Neural crest cell (in vitro differentiated cells): ENCODE measurements at regions not wholly inside any gene's neighbourhood (a gene's known extent, or its start where the extent isn't known, plus 50 kb on each side); places are given as distances from the start of the nearest gene placed in this dataset.

ENCODE experiments used
- DNase-seq: peaks from one replicate; pipeline ENCODE4 v3.0.0; 2021; ENCODE audit warnings: low read depth, mixed read lengths, low spot score
- H3K27ac Mint-ChIP-seq: one replicate; pipeline ENCODE4 v1.8.0; 2021; ENCODE audit warnings: mild to moderate bottlenecking, mixed read lengths; ENCODE audit not compliant: unreplicated experiment
- H3K27me3 Mint-ChIP-seq: 2 replicates; pipeline ENCODE4 v1.8.0; 2021; ENCODE audit warnings: low read depth, mild to moderate bottlenecking, mixed read lengths
- H3K36me3 Mint-ChIP-seq: 2 replicates; pipeline ENCODE4 v1.8.0; 2021; ENCODE audit warnings: low read depth, mild to moderate bottlenecking, mixed read lengths
- H3K4me1 Mint-ChIP-seq: 2 replicates; pipeline ENCODE4 v1.8.0; 2021; ENCODE audit warnings: mixed read lengths
- H3K4me3 Mint-ChIP-seq: one replicate; pipeline ENCODE4 v1.8.0; 2021; ENCODE audit warnings: mild to moderate bottlenecking, mixed read lengths
- H3K9me3 Mint-ChIP-seq: 2 replicates; pipeline ENCODE4 v1.8.0; 2021; ENCODE audit warnings: mixed read lengths
- CTCF ChIP-seq: fragments of 200-600 bp; sonication (generic); conservative IDR thresholded peaks from 2 replicates; pipeline ENCODE4 v1.5.0; 2021; ENCODE audit warnings: antibody characterized with exemption, mild to moderate bottlenecking

GRCh38 chr6:87827346-87827745 lies 125.3 kb upstream of the AKIRIN2 start:
- DNase-seq, result no peak
- no peak overlapping the region for H3K27ac Mint-ChIP-seq
- H3K4me1 Mint-ChIP-seq, result peaks cover 3% of the 10 kb centered on the region
- no peak for TF ChIP-seq CTCF
- H3K4me3 Mint-ChIP-seq, result no peak overlapping the region
- no peaks in the 10 kb centered on the region for H3K27me3 Mint-ChIP-seq
- H3K9me3 Mint-ChIP-seq, result no peaks in the 10 kb centered on the region
- H3K36me3 Mint-ChIP-seq, result no peaks in the 10 kb centered on the region

- H3K4me1 Mint-ChIP-seq, result no peaks in the 10 kb centered on the region
- no peak for TF ChIP-seq CTCF
- H3K27ac Mint-ChIP-seq, result no peak overlapping the region
- no peak overlapping the region for H3K4me3 Mint-ChIP-seq
- no peaks in the 10 kb centered on the region for H3K27me3 Mint-ChIP-seq
- no peaks in the 10 kb centered on the region for H3K36me3 Mint-ChIP-seq
- no peaks in the 10 kb centered on the region for H3K9me3 Mint-ChIP-seq
- DNase-seq, result no peak
These were observed 124.4 kb upstream of the AKIRIN2 start for GRCh38 chr6:87826424-87826823.

GRCh38 chr6:87825821-87826221 lies 123.8 kb upstream of the AKIRIN2 start:
- Mint-ChIP-seq H3K36me3 (no peaks in the 10 kb centered on the region), H3K27ac (no peak overlapping the region), H3K4me3 (no peak overlapping the region), H3K9me3 (no peaks in the 10 kb centered on the region), H3K27me3 (no peaks in the 10 kb centered on the region), H3K4me1 (no peaks in the 10 kb centered on the region)
- no peak for DNase-seq
- no peak for TF ChIP-seq CTCF

GRCh38 chr6:87824958-87825491 lies 123.0 kb upstream of the AKIRIN2 start:
- no peak overlapping the region for H3K4me3 Mint-ChIP-seq
- no peaks in the 10 kb centered on the region for H3K4me1 Mint-ChIP-seq
- H3K27ac Mint-ChIP-seq, result no peak overlapping the region
- DNase-seq, result no peak
- peaks cover 2% of the 10 kb centered on the region for H3K9me3 Mint-ChIP-seq
- TF ChIP-seq CTCF, result no peak
- no peaks in the 10 kb centered on the region for H3K27me3 Mint-ChIP-seq
- no peaks in the 10 kb centered on the region for H3K36me3 Mint-ChIP-seq

DNA sequence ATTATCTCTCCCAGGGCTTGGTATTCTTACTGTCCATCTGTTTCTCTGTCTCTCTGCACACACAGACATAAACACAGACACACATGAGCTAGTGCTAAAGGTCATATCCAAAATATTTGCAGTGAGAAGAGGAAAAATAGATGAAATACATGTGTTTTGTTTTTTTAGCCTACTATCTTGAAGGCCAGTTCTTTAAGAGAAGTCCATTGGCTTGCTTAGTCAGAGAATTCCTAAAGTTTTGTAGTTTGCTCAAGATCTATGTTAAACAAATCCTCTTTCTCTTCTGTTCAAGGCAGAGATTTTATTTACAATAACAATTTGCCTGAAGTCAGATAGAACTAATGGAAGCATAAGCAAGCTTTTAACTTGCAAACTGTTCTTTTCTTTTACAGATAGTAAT lies 120.0 kb upstream of the AKIRIN2 start:
- peaks cover 6% of the 10 kb centered on the region for H3K4me1 Mint-ChIP-seq
- H3K4me3 Mint-ChIP-seq, result no peak overlapping the region
- no peak overlapping the region for H3K27ac Mint-ChIP-seq
- H3K9me3 Mint-ChIP-seq, result peaks cover 2% of the 10 kb centered on the region
- TF ChIP-seq CTCF, result no peak
- H3K27me3 Mint-ChIP-seq, result no peaks in the 10 kb centered on the region
- no peak for DNase-seq
- H3K36me3 Mint-ChIP-seq, result no peaks in the 10 kb centered on the region
